ENCODE measurements at regions not wholly inside any gene's neighbourhood (a gene's known extent, or its start where the extent isn't known, plus 50 kb on each side); places are given as distances from the start of the nearest gene placed in this dataset.

- Histone ChIP-seq H3K27me3 (ENCODE audit: control insufficient read depth, insufficient read depth, low read length) (no peaks in the 10 kb centered on the region), H3K4me3 (ENCODE audit: low read length) (no peak overlapping the region), H3K4me1 (ENCODE audit: control insufficient read depth, insufficient read depth, low read length) (peaks cover 4% of the 10 kb centered on the region), H3K9ac (ENCODE audit: low read length) (no peak overlapping the region), H3K27ac (ENCODE audit: low read depth, low read length) (no peak overlapping the region), H3K36me3 (ENCODE audit: control insufficient read depth, insufficient read depth, low read length) (no peaks in the 10 kb centered on the region)
Measured at GRCh38 chr12:127339065-127339464, 927.9 kb upstream of the TMEM132C start.

GRCh38 chr12:127340381-127340780 lies 926.6 kb upstream of the TMEM132C start:
- Histone ChIP-seq H3K36me3 (ENCODE audit: control insufficient read depth, insufficient read depth, low read length) (no peaks in the 10 kb centered on the region), H3K4me1 (ENCODE audit: control insufficient read depth, insufficient read depth, low read length) (peaks cover 7% of the 10 kb centered on the region), H3K27ac (ENCODE audit: low read depth, low read length) (no peak overlapping the region), H3K9ac (ENCODE audit: low read length) (no peak overlapping the region), H3K4me3 (ENCODE audit: low read length) (no peak overlapping the region), H3K27me3 (ENCODE audit: control insufficient read depth, insufficient read depth, low read length) (no peaks in the 10 kb centered on the region)

GRCh38 chr12:127342861-127343260 lies 924.1 kb upstream of the TMEM132C start:
- no peaks in the 10 kb centered on the region for H3K36me3 ChIP-seq (ENCODE audit: control insufficient read depth, insufficient read depth, low read length)
- peaks cover 7% of the 10 kb centered on the region for H3K4me1 ChIP-seq (ENCODE audit: control insufficient read depth, insufficient read depth, low read length)
- H3K27me3 ChIP-seq (ENCODE audit: control insufficient read depth, insufficient read depth, low read length), result no peaks in the 10 kb centered on the region
- no peak overlapping the region for H3K9ac ChIP-seq (ENCODE audit: low read length)
- no peak overlapping the region for H3K4me3 ChIP-seq (ENCODE audit: low read length)
- H3K27ac ChIP-seq (ENCODE audit: low read depth, low read length), result no peak overlapping the region

- Histone ChIP-seq H3K27ac (ENCODE audit: low read depth, low read length) (no peak overlapping the region), H3K4me3 (ENCODE audit: low read length) (no peak overlapping the region), H3K27me3 (ENCODE audit: control insufficient read depth, insufficient read depth, low read length) (no peaks in the 10 kb centered on the region), H3K9ac (ENCODE audit: low read length) (no peak overlapping the region), H3K36me3 (ENCODE audit: control insufficient read depth, insufficient read depth, low read length) (no peaks in the 10 kb centered on the region), H3K4me1 (ENCODE audit: control insufficient read depth, insufficient read depth, low read length) (peaks cover 7% of the 10 kb centered on the region)
Measured at GRCh38 chr12:127343940-127344339, 923.0 kb upstream of the TMEM132C start.

GRCh38 chr12:127351481-127352010 lies 915.4 kb upstream of the TMEM132C start:
- Histone ChIP-seq H3K9ac (ENCODE audit: low read length) (no peak overlapping the region), H3K27me3 (ENCODE audit: control insufficient read depth, insufficient read depth, low read length) (no peaks in the 10 kb centered on the region), H3K4me3 (ENCODE audit: low read length) (no peak overlapping the region), H3K27ac (ENCODE audit: low read depth, low read length) (no peak overlapping the region), H3K4me1 (ENCODE audit: control insufficient read depth, insufficient read depth, low read length) (no peaks in the 10 kb centered on the region), H3K36me3 (ENCODE audit: control insufficient read depth, insufficient read depth, low read length) (no peaks in the 10 kb centered on the region)

- Histone ChIP-seq H3K9ac (ENCODE audit: low read length) (no peak overlapping the region), H3K4me1 (ENCODE audit: control insufficient read depth, insufficient read depth, low read length) (no peaks in the 10 kb centered on the region), H3K4me3 (ENCODE audit: low read length) (no peak overlapping the region), H3K27me3 (ENCODE audit: control insufficient read depth, insufficient read depth, low read length) (no peaks in the 10 kb centered on the region), H3K36me3 (ENCODE audit: control insufficient read depth, insufficient read depth, low read length) (no peaks in the 10 kb centered on the region), H3K27ac (ENCODE audit: low read depth, low read length) (no peak overlapping the region)
Measured at GRCh38 chr12:127355061-127355841, 911.7 kb upstream of the TMEM132C start.

GRCh38 chr12:127358888-127359287 lies 908.1 kb upstream of the TMEM132C start:
- H3K27ac ChIP-seq (ENCODE audit: low read depth, low read length), result no peak overlapping the region
- no peak overlapping the region for H3K9ac ChIP-seq (ENCODE audit: low read length)
- H3K27me3 ChIP-seq (ENCODE audit: control insufficient read depth, insufficient read depth, low read length), result no peaks in the 10 kb centered on the region
- H3K36me3 ChIP-seq (ENCODE audit: control insufficient read depth, insufficient read depth, low read length), result no peaks in the 10 kb centered on the region
- no peaks in the 10 kb centered on the region for H3K4me1 ChIP-seq (ENCODE audit: control insufficient read depth, insufficient read depth, low read length)
- no peak overlapping the region for H3K4me3 ChIP-seq (ENCODE audit: low read length)

GRCh38 chr12:127360580-127360979 lies 906.4 kb upstream of the TMEM132C start:
- H3K27ac ChIP-seq (ENCODE audit: low read depth, low read length), result no peak overlapping the region
- H3K36me3 ChIP-seq (ENCODE audit: control insufficient read depth, insufficient read depth, low read length), result no peaks in the 10 kb centered on the region
- H3K4me3 ChIP-seq (ENCODE audit: low read length), result no peak overlapping the region

GRCh38 chr12:127362121-127362520 lies 904.8 kb upstream of the TMEM132C start:
- no peaks in the 10 kb centered on the region for H3K36me3 ChIP-seq (ENCODE audit: control insufficient read depth, insufficient read depth, low read length)
- no peak overlapping the region for H3K4me3 ChIP-seq (ENCODE audit: low read length)
- H3K27me3 ChIP-seq (ENCODE audit: control insufficient read depth, insufficient read depth, low read length), result no peaks in the 10 kb centered on the region
- no peak overlapping the region for H3K27ac ChIP-seq (ENCODE audit: low read depth, low read length)
- no peaks in the 10 kb centered on the region for H3K4me1 ChIP-seq (ENCODE audit: control insufficient read depth, insufficient read depth, low read length)
- H3K9ac ChIP-seq (ENCODE audit: low read length), result no peak overlapping the region

More at GRCh38 chr12:127360580-127360979, 906.4 kb upstream of the TMEM132C start:
- Histone ChIP-seq H3K27me3 (ENCODE audit: control insufficient read depth, insufficient read depth, low read length) (no peaks in the 10 kb centered on the region), H3K4me1 (ENCODE audit: control insufficient read depth, insufficient read depth, low read length) (no peaks in the 10 kb centered on the region), H3K9ac (ENCODE audit: low read length) (no peak overlapping the region)

GRCh38 chr12:127363392-127363791 lies 903.6 kb upstream of the TMEM132C start:
- H3K36me3 ChIP-seq (ENCODE audit: control insufficient read depth, insufficient read depth, low read length), result no peaks in the 10 kb centered on the region
- H3K27me3 ChIP-seq (ENCODE audit: control insufficient read depth, insufficient read depth, low read length), result no peaks in the 10 kb centered on the region
- H3K4me3 ChIP-seq (ENCODE audit: low read length), result no peak overlapping the region
- H3K27ac ChIP-seq (ENCODE audit: low read depth, low read length), result no peak overlapping the region
- H3K9ac ChIP-seq (ENCODE audit: low read length), result no peak overlapping the region
- H3K4me1 ChIP-seq (ENCODE audit: control insufficient read depth, insufficient read depth, low read length), result no peaks in the 10 kb centered on the region

- H3K9ac ChIP-seq (ENCODE audit: low read length), result no peak overlapping the region
Measured at GRCh38 chr12:127373559-127373958, 893.4 kb upstream of the TMEM132C start.

GRCh38 chr12:127374447-127374846 lies 892.5 kb upstream of the TMEM132C start:
- H3K27me3 ChIP-seq (ENCODE audit: control insufficient read depth, insufficient read depth, low read length), result no peaks in the 10 kb centered on the region

More at GRCh38 chr12:127373559-127373958, 893.4 kb upstream of the TMEM132C start:
- no peak overlapping the region for H3K4me3 ChIP-seq (ENCODE audit: low read length)
- no peaks in the 10 kb centered on the region for H3K27me3 ChIP-seq (ENCODE audit: control insufficient read depth, insufficient read depth, low read length)
- H3K27ac ChIP-seq (ENCODE audit: low read depth, low read length), result no peak overlapping the region
- no peaks in the 10 kb centered on the region for H3K4me1 ChIP-seq (ENCODE audit: control insufficient read depth, insufficient read depth, low read length)
- no peaks in the 10 kb centered on the region for H3K36me3 ChIP-seq (ENCODE audit: control insufficient read depth, insufficient read depth, low read length)

More at GRCh38 chr12:127374447-127374846, 892.5 kb upstream of the TMEM132C start:
- no peaks in the 10 kb centered on the region for H3K36me3 ChIP-seq (ENCODE audit: control insufficient read depth, insufficient read depth, low read length)
- H3K4me1 ChIP-seq (ENCODE audit: control insufficient read depth, insufficient read depth, low read length), result no peaks in the 10 kb centered on the region
- H3K27ac ChIP-seq (ENCODE audit: low read depth, low read length), result no peak overlapping the region
- H3K4me3 ChIP-seq (ENCODE audit: low read length), result no peak overlapping the region
- no peak overlapping the region for H3K9ac ChIP-seq (ENCODE audit: low read length)

Measured in rectal smooth muscle tissue (tissue), 1 donor.